ENCODE measurements at regions not wholly inside any gene's neighbourhood (a gene's known extent, or its start where the extent isn't known, plus 50 kb on each side); places are given as distances from the start of the nearest gene placed in this dataset.
A peak's percentile ranks its signal among the peaks of the same experiment; 100 is the strongest.

DNA sequence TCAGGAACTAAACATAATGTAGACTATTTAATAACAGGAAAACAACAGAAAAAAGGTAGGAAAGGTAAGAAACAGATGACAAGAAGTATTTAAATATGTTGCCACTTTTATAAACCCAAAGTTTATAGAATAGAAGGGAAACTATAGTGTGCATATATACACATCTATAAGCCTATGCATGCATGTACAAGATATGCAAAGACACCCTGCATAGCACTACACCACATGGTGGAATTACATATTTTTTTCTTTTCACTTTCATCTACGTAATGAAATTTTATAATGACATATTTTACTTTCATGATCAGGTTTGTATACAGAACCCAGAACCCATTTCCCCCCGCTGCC is 136.8 kb downstream of the MEX3B start:
- TF ChIP-seq, protein P1, sequence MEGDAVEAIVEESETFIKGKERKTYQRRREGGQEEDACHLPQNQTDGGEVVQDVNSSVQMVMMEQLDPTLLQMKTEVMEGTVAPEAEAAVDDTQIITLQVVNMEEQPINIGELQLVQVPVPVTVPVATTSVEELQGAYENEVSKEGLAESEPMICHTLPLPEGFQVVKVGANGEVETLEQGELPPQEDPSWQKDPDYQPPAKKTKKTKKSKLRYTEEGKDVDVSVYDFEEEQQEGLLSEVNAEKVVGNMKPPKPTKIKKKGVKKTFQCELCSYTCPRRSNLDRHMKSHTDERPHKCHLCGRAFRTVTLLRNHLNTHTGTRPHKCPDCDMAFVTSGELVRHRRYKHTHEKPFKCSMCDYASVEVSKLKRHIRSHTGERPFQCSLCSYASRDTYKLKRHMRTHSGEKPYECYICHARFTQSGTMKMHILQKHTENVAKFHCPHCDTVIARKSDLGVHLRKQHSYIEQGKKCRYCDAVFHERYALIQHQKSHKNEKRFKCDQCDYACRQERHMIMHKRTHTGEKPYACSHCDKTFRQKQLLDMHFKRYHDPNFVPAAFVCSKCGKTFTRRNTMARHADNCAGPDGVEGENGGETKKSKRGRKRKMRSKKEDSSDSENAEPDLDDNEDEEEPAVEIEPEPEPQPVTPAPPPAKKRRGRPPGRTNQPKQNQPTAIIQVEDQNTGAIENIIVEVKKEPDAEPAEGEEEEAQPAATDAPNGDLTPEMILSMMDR (IDR thresholded peaks at IDR 0.05; ENCODE audit: borderline replicate concordance) = no peak
- Histone ChIP-seq H3K4me1 (peaks cover 48% of the 10 kb centered on the region), H3K27ac (replicated peaks) (peak overlapping the region; percentile 33), H3K4me3 (no peak overlapping the region), H3K27me3 (ENCODE audit: low read depth) (no peaks in the 10 kb centered on the region), H3K9me3 (replicated peaks) (no peaks in the 10 kb centered on the region), H3K36me3 (no peaks in the 10 kb centered on the region)
- intact Hi-C loops (cut with micrococcal nuclease) = no loop called here
- no peak for DNase-seq

DNA sequence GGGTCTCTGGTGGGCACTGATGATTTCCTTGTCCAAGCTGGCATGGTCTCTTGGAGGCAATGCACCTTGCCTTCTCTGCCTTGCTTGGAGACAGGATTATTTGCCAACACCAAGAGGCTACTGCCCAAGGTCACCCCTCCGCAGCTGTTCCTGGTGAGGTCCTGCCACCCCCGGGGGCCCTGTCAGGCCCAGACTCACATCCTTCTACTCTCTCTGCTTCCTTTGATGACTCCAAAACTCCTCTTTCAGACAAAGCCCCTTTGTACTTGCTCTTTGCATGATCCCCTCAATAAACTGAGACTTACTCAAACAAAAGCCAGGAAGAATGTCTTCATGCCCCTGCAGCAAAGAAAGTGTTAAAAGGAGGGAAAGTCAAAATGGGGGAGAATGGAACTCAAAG is 137.7 kb downstream of the MEX3B start:
- H3K27me3 ChIP-seq (ENCODE audit: low read depth) = no peaks in the 10 kb centered on the region
- intact Hi-C loops (cut with micrococcal nuclease) = no loop called here
- H3K9me3 ChIP-seq (replicated peaks) = no peaks in the 10 kb centered on the region
- TF ChIP-seq, protein P1 (IDR thresholded peaks at IDR 0.05; ENCODE audit: borderline replicate concordance) = no peak
- no peak overlapping the region for H3K4me3 ChIP-seq
- peaks cover 40% of the 10 kb centered on the region for H3K4me1 ChIP-seq
- DNase-seq = no peak
- H3K27ac ChIP-seq (replicated peaks) = no peak overlapping the region
- no peaks in the 10 kb centered on the region for H3K36me3 ChIP-seq

DNA sequence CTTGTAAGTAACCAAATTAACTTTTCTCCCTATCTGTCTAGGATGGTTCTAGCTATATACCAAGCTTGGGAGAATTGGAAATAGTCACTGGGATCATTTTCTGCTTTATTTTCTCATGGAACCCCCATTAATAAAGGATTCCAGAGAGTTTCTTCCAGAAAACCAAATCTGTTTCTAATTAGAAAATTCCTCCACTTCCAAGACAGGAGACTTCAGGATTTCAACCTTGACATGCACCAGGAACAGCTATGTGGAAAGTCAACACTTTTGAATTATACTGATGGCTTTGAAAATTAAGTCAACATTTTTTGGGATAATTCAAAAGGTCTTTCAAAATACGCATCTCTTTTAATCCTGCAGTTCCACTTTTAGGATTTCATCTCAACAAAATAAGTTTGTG is 138.3 kb downstream of the MEX3B start:
- TF ChIP-seq, protein P1 (IDR thresholded peaks at IDR 0.05; ENCODE audit: borderline replicate concordance) = no peak
- Histone ChIP-seq H3K4me3 (no peak overlapping the region), H3K4me1 (peaks cover 34% of the 10 kb centered on the region), H3K9me3 (replicated peaks) (no peaks in the 10 kb centered on the region), H3K36me3 (no peaks in the 10 kb centered on the region), H3K27me3 (ENCODE audit: low read depth) (no peaks in the 10 kb centered on the region), H3K27ac (replicated peaks) (no peak overlapping the region)
- no peak for DNase-seq
- intact Hi-C loops (cut with micrococcal nuclease) = no loop called here

DNA sequence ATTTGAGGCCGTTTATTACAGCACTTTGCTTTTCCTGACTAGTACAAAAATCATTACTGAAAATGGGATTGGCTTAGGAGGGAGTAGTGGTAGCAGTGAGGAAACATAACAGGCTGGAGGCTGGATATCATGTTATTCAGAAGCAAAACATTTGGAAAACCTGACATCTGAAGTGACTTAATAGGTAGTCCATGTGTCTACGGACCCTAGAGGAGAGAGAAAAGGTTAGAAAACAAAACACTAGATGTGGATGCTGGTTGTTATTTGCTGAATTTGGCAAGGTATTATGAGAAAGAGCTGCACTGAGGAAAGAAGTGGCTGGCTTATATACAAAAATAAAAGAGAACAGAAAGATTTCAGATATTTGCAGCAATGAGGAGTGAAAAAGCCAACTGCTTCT is 139.9 kb downstream of the MEX3B start:
- Histone ChIP-seq H3K27ac (replicated peaks) (no peak overlapping the region), H3K36me3 (no peaks in the 10 kb centered on the region), H3K9me3 (replicated peaks) (no peaks in the 10 kb centered on the region), H3K27me3 (ENCODE audit: low read depth) (no peaks in the 10 kb centered on the region), H3K4me1 (peaks cover 21% of the 10 kb centered on the region), H3K4me3 (no peak overlapping the region)
- intact Hi-C loops (cut with micrococcal nuclease) = no loop called here
- TF ChIP-seq, protein P1 (IDR thresholded peaks at IDR 0.05; ENCODE audit: borderline replicate concordance) = no peak
- DNase-seq = no peak

DNA sequence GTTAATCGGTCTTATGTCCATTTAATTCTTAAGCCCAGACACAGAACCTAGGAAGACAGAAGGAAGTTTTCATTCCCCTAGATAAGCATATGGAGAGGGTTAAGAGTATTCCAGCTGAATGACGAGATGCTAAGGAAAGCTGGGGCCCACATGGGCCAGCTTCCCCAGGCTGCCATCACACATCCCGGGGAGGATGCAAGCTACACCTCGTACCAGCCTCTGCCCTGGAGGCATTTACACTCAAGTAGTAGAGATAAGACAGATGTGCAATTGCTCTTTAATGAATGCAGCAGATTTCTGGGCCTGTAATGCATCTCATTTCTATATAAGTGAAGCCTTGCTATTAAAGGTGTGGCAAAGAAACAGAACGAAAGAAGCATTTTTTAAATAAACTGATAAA is 144.5 kb downstream of the MEX3B start:
- TF ChIP-seq, protein P1 (IDR thresholded peaks at IDR 0.05; ENCODE audit: borderline replicate concordance) = no peak
- Histone ChIP-seq H3K27me3 (ENCODE audit: low read depth) (no peaks in the 10 kb centered on the region), H3K9me3 (replicated peaks) (no peaks in the 10 kb centered on the region), H3K4me3 (no peak overlapping the region), H3K4me1 (no peaks in the 10 kb centered on the region), H3K27ac (replicated peaks) (no peak overlapping the region), H3K36me3 (no peaks in the 10 kb centered on the region)
- intact Hi-C loops (cut with micrococcal nuclease) = no loop called here
- DNase-seq = no peak

DNA sequence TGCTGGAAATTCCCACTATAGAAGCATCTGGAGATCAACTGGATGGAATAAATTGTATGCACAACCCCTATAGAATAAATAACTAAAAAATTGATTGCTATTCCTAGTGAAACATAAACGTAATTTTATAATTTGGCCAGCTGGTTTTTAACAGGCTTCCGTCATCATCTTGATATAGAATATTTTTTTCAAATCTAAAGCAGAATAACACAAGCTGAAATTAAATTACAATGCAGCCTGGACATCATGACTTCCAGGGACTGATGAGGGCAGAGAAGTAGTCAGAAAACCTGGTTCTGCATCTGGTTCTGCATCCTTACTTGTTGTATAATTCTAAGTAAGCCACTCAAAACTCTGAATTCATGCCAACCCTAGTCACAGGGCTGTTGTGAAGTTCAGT is 146.1 kb downstream of the MEX3B start:
- DNase-seq = no peak
- intact Hi-C loops (cut with micrococcal nuclease) = no loop called here
- Histone ChIP-seq H3K27ac (replicated peaks) (no peak overlapping the region), H3K9me3 (replicated peaks) (no peaks in the 10 kb centered on the region), H3K4me1 (no peaks in the 10 kb centered on the region), H3K4me3 (no peak overlapping the region), H3K36me3 (no peaks in the 10 kb centered on the region), H3K27me3 (ENCODE audit: low read depth) (no peaks in the 10 kb centered on the region)
- TF ChIP-seq, protein P1 (IDR thresholded peaks at IDR 0.05; ENCODE audit: borderline replicate concordance) = no peak
